ENCODE measurements at regions not wholly inside any gene's neighbourhood (a gene's known extent, or its start where the extent isn't known, plus 50 kb on each side); places are given as distances from the start of the nearest gene placed in this dataset.
"Not testable (repeated sequence)": the region's sequence is repeated elsewhere in the genome, so short reads cannot be mapped to it uniquely, and the experiment has no call there.

- in situ Hi-C loops (cut with HindIII; ENCODE audit: low sequenced_read_pairs) = no loop called here
These were observed 190.3 kb upstream of the TMEM196 start for GRCh38 chr7:19963695-19964094.

DNA sequence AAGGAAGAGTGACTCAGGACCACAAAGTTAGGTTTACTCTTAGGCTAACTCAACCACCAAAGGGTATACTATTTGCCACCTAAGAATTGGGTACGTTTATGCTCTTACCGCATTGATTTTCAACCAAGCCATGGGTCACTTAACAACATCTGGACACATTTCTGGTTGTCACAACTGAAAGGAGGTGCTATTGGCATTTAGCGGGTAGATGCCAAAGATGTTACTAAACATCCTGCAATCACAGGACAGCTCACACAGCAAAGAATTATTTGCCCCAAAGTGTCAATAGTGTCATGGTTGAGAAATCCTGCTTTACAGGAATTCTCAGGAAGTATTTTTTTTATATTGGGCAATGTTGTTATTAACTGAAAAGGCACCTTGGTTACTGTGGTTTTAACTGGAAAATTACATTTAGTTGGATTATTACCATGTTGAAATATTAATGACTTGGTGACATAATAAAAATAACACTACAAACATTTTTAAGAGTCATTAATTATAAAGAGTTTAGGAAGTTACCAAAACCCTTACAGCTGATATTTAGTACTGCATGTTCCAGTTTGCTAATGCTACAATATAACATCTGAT is 185.0 kb upstream of the TMEM196 start:
- in situ Hi-C loops (cut with HindIII; ENCODE audit: low sequenced_read_pairs) = loop anchor here (10.0 kb wide), 1 partner anchor 66 kb away; no protein-coding TSS in a partner anchor

- in situ Hi-C loops (cut with HindIII; ENCODE audit: low sequenced_read_pairs) = loop anchor here (10.0 kb wide), 1 partner anchor 67 kb away; no protein-coding TSS in a partner anchor
These were observed 184.2 kb upstream of the TMEM196 start for GRCh38 chr7:19957664-19958063.

GRCh38 chr7:19954166-19954565 is 180.7 kb upstream of the TMEM196 start:
- in situ Hi-C loops (cut with HindIII; ENCODE audit: low sequenced_read_pairs) = loop anchor here (10.0 kb wide), 1 partner anchor 71 kb away; no protein-coding TSS in a partner anchor

- in situ Hi-C loops (cut with HindIII; ENCODE audit: low sequenced_read_pairs) = loop anchor here (10.0 kb wide), 1 partner anchor 71 kb away; no protein-coding TSS in a partner anchor
These were observed 180.0 kb upstream of the TMEM196 start for GRCh38 chr7:19953411-19953810.

GRCh38 chr7:19948160-19948559 is 174.7 kb upstream of the TMEM196 start:
- in situ Hi-C loops (cut with HindIII; ENCODE audit: low sequenced_read_pairs) = no loop called here

DNA sequence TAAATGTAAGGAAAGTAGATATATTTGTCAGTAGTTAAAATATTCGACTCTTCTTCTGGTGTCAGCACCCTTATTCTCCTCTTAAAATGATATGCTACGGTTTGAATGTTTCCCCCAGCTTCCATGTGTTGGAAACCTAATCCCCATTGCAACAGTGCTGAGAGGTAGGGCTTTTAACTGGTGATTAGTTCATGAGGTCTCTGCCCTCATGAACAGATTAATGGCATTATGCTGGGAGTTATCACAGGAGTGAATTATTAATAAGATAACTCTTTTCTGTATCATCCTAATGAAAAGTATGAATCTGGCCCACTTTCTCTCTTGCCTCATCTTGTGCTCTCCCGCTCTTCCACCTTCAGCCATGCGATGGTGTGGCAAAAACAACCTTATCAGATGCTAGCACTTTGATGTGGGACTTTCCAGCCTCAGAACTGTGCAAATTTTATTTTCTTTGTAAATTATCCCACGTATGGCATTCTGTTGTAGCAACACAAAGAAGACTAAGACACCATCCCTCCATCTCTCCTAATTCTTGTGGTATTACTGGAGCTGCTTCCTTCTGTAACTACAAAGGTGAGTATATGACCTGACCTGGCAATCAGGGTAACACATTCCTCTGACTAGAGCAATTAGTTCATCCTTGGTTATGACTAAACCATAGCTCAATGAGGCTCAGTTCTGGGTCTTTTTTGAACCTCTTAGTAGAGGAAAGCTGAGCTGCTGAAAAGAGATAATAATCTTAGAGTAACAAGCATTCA is 171.1 kb upstream of the TMEM196 start:
- in situ Hi-C loops (cut with HindIII; ENCODE audit: low sequenced_read_pairs) = no loop called here

DNA sequence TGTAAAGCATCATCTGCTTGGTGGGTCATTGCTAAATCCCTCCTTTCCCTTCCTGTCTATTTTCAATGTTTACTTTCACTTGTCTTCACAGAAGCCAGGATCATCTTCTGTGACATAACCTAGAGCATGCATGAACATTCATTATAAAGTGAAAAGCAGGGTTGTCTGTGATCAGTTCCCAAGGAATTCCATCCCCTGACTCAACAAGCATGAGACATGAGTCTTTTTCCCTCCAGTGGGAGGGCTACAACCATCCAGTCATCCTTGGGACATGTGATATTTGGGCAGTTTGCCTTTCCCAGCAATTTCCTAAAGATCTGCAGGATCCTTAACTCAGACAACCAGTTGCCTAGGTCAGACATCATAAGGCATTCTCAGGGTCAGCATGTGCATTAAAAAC is 166.3 kb upstream of the TMEM196 start:
- in situ Hi-C loops (cut with HindIII; ENCODE audit: low sequenced_read_pairs) = no loop called here

DNA sequence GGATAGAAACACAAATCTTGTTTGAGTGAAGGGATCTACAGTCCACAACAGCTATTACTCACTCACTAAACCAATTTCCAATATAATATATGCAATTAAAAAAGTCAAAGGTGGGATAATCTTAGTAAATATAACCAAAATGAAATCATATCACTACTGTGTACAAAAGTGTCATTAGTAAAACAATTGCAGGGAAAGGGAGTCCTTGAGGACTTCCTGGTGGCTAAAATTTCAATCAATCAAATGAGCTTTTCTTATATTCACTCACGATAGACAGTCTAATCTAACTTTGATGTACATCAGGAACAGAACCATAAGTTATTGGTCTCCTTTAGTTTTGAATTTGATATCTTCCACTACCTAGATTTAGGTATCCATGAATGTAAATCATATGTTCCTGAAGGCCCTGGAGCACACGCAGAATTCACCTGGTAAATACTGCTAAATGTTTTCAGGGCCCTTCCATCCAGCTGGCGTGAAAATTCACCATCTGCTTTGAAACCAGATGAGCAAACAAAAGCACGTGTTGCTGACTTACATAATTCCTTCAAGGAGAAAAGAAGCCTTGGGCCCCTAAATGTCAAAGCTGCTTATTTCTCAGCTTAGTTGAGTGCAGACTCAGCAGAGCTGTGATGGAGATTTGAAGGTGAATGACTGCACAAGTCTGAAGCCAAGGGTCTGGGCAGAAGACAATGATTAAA is 159.3 kb upstream of the TMEM196 start:
- in situ Hi-C loops (cut with HindIII; ENCODE audit: low sequenced_read_pairs) = no loop called here

DNA sequence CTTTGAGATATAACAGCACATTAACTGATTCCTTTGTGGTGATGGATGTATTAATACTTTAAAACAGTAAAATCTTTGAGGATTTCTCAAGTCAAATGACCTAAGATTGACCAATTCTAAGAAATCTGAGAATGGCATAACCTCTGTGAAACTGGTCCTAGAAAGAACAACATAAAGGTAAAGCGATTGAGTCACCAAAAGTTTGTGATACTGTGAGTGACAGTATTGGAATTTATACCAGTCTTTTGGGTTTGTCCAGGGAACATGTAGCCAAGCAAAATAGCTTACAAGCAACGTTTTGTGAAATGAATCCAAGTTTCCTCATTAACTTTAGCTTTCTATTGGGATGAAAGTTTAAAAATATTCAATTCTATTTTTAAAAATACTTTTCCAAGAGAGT is 157.4 kb upstream of the TMEM196 start:
- in situ Hi-C loops (cut with HindIII; ENCODE audit: low sequenced_read_pairs) = no loop called here

- in situ Hi-C loops (cut with HindIII; ENCODE audit: low sequenced_read_pairs) = no loop called here
These were observed 156.6 kb upstream of the TMEM196 start for GRCh38 chr7:19930051-19930450.

DNA sequence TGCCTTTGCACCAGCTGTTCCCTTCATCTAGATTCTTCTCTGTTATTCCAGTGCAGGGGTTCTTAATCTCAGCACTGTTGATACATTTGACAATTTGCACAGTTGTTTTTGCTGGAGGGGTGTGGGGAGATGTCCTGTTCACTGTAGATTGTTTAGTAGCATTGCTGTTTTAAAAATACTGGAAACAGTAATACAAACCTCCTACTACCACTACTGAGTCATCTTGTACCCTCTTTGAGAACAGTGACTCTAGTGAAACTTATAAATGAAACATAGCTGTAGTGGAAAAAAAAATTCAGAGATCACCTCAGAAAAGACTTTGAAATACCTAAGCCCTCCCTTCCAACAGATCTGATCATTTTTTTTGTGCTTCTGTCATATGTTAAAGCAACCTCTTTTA is 154.8 kb upstream of the TMEM196 start:
- in situ Hi-C loops (cut with HindIII; ENCODE audit: low sequenced_read_pairs) = no loop called here

GRCh38 chr7:19920705-19921104 is 147.3 kb upstream of the TMEM196 start:
- in situ Hi-C loops (cut with HindIII; ENCODE audit: low sequenced_read_pairs) = no loop called here

DNA sequence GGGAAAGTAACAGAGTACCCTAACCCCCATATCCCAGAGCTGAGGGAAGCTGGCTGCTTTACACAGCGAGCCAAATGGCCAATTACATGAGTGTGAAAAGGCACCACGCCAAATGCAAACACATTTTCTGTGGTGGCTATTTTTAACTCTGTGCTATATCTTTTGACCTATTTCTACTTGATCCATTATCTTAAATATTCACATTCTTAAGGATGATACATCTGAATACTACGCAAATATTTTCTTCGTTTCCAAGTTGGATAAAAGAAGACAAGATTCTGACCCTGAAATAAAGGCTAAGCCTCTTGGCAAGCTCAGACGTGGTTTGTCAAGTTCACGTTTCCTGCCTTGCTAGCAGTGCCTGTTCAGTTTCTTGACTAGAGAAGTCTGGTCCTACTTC is 146.7 kb upstream of the TMEM196 start:
- in situ Hi-C loops (cut with HindIII; ENCODE audit: low sequenced_read_pairs) = no loop called here

DNA sequence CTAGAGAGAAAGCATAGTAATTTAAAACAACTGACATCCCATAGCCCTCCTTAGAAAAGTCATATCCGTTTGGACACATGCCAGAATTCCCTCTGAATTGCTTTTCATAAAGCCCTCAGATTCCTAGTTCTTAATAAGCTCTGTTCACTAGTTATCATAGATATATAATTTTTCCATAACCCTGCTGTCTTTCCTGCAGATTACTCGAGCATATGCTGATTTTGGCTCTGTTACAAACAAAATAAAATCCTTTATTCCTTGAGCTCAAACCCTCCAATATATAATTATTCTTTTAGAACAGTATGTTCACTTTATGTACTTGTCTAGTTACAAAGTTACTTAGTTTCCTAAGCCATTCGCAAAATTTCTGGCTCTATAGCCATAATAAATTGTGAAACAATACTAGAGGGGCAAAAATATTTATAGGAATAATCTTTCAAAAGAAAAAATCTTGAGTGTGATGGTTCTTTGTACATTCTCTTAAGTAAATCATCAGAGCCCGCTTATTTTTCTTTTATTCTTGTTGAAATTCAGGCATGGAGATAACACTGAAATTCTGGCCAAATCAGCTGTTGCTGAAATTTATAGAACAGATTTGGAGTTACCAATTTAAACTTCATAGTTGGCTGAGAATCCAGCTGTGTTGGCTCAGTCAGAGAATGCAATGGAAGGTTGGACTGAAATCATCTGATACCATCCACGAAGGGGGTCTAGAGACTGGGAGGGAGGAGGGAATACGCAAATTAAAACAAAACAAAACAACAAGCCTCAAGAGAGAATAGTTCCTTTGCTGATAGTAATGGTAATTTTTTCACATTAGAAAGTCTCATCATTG is 146.1 kb upstream of the TMEM196 start:
- in situ Hi-C loops (cut with HindIII; ENCODE audit: low sequenced_read_pairs) = no loop called here

DNA sequence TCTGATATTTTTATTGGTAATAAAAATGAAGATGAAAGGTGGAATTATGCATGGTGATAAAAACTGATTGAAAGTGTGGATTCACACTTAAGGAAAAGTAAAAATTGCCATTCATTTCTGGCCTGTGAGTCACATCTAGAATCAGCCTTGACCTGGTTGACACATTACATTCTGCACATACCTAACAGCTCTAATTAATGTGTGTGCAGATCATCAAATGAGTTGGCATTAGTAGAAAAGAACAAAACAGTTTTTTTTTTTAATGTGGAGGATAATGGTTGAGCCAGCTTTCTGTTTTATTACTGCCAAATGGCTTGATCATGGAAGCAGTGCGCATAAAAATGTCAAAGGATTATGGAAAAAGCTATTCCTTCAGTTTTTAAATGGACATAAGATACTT is 142.6 kb upstream of the TMEM196 start:
- in situ Hi-C loops (cut with HindIII; ENCODE audit: low sequenced_read_pairs) = no loop called here

DNA sequence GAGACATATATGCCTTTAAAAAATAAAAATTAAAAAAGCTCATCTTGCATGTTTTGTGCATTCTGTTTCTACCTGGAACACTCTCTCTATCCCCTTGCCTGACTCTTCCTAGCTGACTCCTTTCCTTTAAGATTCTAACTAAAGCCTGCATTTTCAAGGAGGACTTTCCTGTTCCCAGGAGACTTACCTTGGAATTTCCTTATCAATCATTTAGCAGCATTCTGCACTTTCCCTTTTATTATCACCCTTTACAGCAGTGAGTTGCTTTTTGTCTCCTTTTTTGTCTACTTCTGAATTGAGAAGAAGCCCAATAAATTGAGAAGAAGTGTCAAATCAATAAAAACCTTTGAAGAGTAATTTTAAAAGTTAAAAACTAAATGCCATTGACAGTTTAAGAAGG is 142.2 kb upstream of the TMEM196 start:
- in situ Hi-C loops (cut with HindIII; ENCODE audit: low sequenced_read_pairs) = no loop called here

- in situ Hi-C loops (cut with HindIII; ENCODE audit: low sequenced_read_pairs) = no loop called here
These were observed 141.4 kb upstream of the TMEM196 start for GRCh38 chr7:19914866-19915265.

GRCh38 chr7:19900118-19900517 is 126.7 kb upstream of the TMEM196 start:
- in situ Hi-C loops (cut with HindIII; ENCODE audit: low sequenced_read_pairs) = no loop called here

DNA sequence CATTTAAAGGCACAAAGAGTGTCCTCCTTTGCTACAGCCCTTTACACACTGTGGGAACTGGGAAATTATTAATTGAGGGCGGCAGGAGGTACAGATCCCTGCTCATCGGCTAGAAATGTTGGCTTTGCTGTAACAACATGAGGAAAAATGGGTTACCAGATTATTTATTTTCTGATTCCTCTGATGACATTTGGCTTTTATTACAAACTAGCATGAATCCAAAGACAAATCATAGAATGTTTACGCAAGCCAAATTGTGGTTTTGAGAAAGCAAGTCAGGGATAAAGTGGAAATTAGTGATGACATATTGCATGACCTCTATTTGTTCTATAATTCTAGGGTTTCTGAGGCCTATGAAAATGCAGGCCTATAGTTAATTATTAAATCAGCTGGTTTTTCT is 126.1 kb upstream of the TMEM196 start:
- in situ Hi-C loops (cut with HindIII; ENCODE audit: low sequenced_read_pairs) = no loop called here

DNA sequence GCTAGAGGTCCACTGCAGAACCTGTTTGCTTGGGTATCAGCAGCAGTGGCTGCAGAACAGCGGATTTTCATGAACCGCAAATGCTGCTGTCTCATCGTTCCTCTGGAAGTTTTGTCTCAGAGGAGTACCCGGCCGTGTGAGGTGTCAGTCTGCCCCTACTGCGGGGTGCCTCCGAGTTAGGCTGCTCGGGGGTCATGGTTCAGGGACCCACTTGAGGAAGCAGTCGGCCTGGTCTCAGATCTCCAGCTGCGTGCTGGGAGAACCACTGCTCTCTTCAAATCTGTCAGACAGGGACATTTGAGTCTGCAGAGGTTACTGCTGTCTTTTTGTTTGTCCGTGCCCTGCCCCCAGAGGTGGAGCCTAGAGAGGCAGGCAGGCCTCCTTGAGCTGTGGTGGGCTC is 109.5 kb upstream of the TMEM196 start:
- in situ Hi-C loops (cut with HindIII; ENCODE audit: low sequenced_read_pairs) = not testable (repeated sequence)

Measured in DLD1 (cell line).